ENCODE measurements at regions not wholly inside any gene's neighbourhood (a gene's known extent, or its start where the extent isn't known, plus 50 kb on each side); places are given as distances from the start of the nearest gene placed in this dataset.

DNA sequence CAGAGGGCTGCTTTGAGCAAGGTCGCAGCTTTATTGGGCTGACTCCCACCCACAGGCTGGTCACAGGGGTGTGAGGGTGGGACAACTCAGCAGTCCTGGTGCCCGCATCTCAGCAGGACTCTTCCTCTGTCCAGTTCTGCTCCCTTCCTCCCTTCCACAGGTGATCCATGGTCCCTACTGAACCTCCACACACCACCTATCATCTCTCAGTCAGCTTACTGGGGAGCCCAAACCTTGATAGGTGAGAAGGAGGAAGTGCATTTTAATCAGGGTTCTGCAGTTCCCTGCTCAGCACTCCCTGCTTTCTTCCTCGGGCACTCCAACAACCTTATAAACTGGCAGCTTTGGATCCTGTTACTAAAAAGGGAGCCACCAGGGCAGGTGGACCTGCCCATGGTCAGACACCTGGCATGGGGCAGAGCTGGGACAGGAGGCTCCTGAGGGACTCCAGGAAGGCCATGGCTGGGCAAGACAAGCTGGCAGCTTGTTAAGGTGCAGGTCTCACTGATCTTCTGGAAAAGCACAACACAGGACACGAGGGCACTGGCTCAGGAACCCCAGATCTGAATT is 664.6 kb downstream of the BCL11B start:
- no peak for DNase-seq (ENCODE audit: low read depth in 2 of 2)

GRCh38 chr14:98608071-98609060 is 663.6 kb downstream of the BCL11B start:
- DNase-seq (ENCODE audit: low read depth in 2 of 2) = no peak

- no peak for DNase-seq (ENCODE audit: low read depth in 2 of 2)
Observed at GRCh38 chr14:98612434-98613200, 659.4 kb downstream of the BCL11B start.

- DNase-seq (ENCODE audit: low read depth in 2 of 2) = no peak
Observed at GRCh38 chr14:98614741-98615140, 657.3 kb downstream of the BCL11B start.

GRCh38 chr14:98622208-98623051 is 649.6 kb downstream of the BCL11B start:
- peak; percentile 17 to 40 for DNase-seq (ENCODE audit: low read depth in 2 of 2)

DNA sequence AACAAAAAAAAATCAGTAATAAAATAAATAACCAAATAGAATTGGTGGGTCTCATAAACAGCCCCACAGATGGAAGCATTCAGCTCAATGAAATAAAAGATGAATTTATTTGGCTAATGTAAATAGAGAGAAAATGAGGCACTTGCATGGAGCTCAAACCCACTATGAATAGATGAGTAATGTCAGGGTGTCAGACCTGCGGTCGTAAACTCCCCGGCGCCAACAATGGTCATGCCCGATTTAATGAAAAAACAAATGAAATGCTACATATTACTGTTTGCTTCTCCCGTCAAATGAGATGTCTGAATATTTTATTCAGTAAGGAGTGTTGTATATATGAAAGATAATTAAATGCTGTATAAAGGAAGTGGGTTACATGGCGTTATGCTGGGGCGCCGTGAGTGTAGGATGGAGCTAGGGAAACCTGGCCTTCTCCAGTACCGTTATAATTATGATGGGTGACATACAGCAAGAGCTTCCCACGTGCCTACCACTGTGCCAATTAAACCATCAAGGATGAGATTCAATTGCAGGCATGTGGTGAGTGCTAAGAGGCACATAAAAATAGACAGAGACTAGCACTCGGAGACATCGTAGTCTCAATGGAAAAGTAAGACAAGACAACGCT is 648.1 kb downstream of the BCL11B start:
- DNase-seq (ENCODE audit: low read depth in 2 of 2) = no peak

GRCh38 chr14:98633380-98633779 is 638.6 kb downstream of the BCL11B start:
- DNase-seq (ENCODE audit: low read depth in 2 of 2) = no peak

DNA sequence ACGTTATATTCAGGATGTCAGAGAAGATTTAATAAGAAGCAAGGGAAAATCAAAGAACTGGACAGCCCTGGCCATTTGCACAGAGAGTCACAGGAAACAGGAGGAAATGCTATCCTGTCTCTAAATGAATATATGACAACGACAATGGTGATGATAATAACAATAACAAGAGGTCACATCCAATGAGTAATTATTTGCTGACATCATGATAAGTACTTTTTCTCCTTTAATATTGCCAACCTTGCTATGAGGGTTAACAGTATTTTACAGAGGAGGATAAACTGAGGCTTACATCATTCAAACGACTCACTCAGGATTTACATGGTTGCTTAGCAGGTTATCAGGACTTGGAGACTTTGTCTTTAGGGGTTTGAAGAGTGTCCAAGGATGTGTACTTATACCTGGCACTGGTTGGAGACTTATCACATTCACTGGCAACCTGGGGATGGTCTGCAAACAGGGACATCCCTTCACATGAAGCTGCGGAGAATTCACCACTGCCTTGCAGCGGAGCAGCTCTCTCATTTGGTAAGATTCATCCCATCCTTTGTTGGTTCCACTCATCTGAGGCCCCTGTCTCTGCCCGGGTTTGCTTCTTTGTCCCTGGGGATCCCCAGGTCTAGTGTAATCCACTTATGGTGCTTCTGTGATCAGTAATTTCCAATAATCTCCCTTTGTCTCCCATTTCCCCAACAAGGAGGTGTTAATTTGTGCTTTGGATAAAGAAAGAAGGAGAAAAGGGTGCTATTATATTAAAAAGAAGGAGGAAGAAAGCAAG is 637.8 kb downstream of the BCL11B start:
- DNase-seq (ENCODE audit: low read depth in 2 of 2) = no peak

GRCh38 chr14:98638366-98638765 is 633.6 kb downstream of the BCL11B start:
- DNase-seq (ENCODE audit: low read depth in 2 of 2) = no peak

DNA sequence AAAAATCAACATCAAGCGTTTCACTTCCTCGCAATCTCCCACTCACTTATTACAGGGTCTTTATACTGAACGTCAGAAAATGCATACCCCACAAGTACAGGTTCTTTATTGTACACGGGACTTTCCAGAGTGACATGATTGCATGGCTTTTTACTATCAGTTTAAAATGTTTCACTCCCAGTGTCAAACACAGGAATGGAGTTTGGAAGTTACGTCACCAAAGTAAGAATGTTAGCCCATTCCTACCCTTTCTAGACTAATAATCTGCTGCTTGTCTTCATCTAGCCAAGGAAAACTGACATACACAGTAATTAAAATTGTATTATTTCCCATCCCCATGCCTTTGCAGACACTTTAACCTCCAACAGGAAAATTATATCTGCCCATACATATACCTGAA is 624.2 kb downstream of the BCL11B start:
- no peak for DNase-seq (ENCODE audit: low read depth in 2 of 2)

- DNase-seq (ENCODE audit: low read depth in 2 of 2) = no peak
Observed at GRCh38 chr14:98651037-98651436, 621.0 kb downstream of the BCL11B start.

GRCh38 chr14:98665007-98665406 is 607.0 kb downstream of the BCL11B start:
- DNase-seq (ENCODE audit: low read depth in 2 of 2) = no peak

GRCh38 chr14:98666545-98666944 is 605.5 kb downstream of the BCL11B start:
- DNase-seq (ENCODE audit: low read depth in 2 of 2) = no peak

- no peak for DNase-seq (ENCODE audit: low read depth in 2 of 2)
Observed at GRCh38 chr14:98682033-98682432, 590.0 kb downstream of the BCL11B start.

DNA sequence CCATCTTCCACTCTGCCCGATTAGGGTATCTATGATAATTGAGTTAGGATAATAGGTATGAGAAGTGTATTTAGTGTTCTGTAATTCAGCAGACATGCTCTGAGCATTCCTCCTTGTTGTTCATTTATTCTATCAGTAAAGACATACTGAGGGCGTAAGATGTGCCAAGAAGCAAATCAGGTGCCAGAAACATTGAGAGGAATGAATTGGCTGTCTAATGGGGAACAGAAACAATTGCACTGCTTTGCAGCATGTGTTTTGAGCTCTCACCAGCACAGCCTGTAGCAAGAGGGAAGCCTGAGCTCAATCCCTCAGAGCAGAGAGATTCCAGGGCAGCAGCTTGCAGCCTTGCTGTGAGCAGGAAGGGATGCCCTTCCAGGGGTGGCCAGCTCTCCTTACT is 589.3 kb downstream of the BCL11B start:
- no peak for DNase-seq (ENCODE audit: low read depth in 2 of 2)

- DNase-seq (ENCODE audit: low read depth in 2 of 2) = no peak
Observed at GRCh38 chr14:98684468-98684867, 587.5 kb downstream of the BCL11B start.

- DNase-seq (ENCODE audit: low read depth in 2 of 2) = no peak
Observed at GRCh38 chr14:98685725-98686124, 586.3 kb downstream of the BCL11B start.

GRCh38 chr14:98688446-98688845 is 583.6 kb downstream of the BCL11B start:
- DNase-seq (ENCODE audit: low read depth in 2 of 2) = no peak

GRCh38 chr14:98689951-98690350 is 582.0 kb downstream of the BCL11B start:
- DNase-seq (ENCODE audit: low read depth in 2 of 2) = no peak

- DNase-seq (ENCODE audit: low read depth in 2 of 2) = no peak
Observed at GRCh38 chr14:98692832-98693231, 579.2 kb downstream of the BCL11B start.

Measured in fibroblast of skin of left quadriceps (primary cell).